Thyroid gland (tissue), 4 donors: ENCODE measurements at regions not wholly inside any gene's neighbourhood (a gene's known extent, or its start where the extent isn't known, plus 50 kb on each side); places are given as distances from the start of the nearest gene placed in this dataset.

ENCODE experiments used
- POLR2A ChIP-seq, 2 donors: fragments of 450-650 bp; IDR thresholded peaks; one replicate each; pipeline ENCODE4 v1.6.1; 2017; ENCODE audit warnings: antibody characterized with exemption in 2 of 2, mild to moderate bottlenecking in 2 of 2, moderate library complexity in 1 of 2
- TF ChIP-seq, protein P1 (sequence below), 6 experiments: fragments of 200-600 bp in 3 of 6; fragments of 450-650 bp in 3 of 6; sonication (generic) in 3 of 6; IDR thresholded peaks; one replicate each; pipeline ENCODE4 v1.5.1; 2016 to 2019; ENCODE audit warnings: antibody characterized with exemption in 6 of 6, mild to moderate bottlenecking in 2 of 6, inconsistent platforms in 1 of 6, moderate library complexity in 1 of 6

GRCh38 chr1:112268408-112268807 is 127.6 kb upstream of the CTTNBP2NL start:
- TF ChIP-seq, protein P1, sequence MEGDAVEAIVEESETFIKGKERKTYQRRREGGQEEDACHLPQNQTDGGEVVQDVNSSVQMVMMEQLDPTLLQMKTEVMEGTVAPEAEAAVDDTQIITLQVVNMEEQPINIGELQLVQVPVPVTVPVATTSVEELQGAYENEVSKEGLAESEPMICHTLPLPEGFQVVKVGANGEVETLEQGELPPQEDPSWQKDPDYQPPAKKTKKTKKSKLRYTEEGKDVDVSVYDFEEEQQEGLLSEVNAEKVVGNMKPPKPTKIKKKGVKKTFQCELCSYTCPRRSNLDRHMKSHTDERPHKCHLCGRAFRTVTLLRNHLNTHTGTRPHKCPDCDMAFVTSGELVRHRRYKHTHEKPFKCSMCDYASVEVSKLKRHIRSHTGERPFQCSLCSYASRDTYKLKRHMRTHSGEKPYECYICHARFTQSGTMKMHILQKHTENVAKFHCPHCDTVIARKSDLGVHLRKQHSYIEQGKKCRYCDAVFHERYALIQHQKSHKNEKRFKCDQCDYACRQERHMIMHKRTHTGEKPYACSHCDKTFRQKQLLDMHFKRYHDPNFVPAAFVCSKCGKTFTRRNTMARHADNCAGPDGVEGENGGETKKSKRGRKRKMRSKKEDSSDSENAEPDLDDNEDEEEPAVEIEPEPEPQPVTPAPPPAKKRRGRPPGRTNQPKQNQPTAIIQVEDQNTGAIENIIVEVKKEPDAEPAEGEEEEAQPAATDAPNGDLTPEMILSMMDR (IDR thresholded peaks at IDR 0.05): no peak
- no peak for TF ChIP-seq POLR2A (IDR thresholded peaks at IDR 0.05)
